ENCODE measurements at regions not wholly inside any gene's neighbourhood (a gene's known extent, or its start where the extent isn't known, plus 50 kb on each side); places are given as distances from the start of the nearest gene placed in this dataset.
"Not testable (repeated sequence)": the region's sequence is repeated elsewhere in the genome, so short reads cannot be mapped to it uniquely, and the experiment has no call there.

GRCh38 chr7:20466543-20467021 is 135.9 kb downstream of the ITGB8 start:
- no peak for DNase-seq

GRCh38 chr7:20470082-20470481 is 139.4 kb downstream of the ITGB8 start:
- DNase-seq, result no peak

- DNase-seq, result no peak
These were observed 140.0 kb downstream of the ITGB8 start for GRCh38 chr7:20470726-20471125.

DNA sequence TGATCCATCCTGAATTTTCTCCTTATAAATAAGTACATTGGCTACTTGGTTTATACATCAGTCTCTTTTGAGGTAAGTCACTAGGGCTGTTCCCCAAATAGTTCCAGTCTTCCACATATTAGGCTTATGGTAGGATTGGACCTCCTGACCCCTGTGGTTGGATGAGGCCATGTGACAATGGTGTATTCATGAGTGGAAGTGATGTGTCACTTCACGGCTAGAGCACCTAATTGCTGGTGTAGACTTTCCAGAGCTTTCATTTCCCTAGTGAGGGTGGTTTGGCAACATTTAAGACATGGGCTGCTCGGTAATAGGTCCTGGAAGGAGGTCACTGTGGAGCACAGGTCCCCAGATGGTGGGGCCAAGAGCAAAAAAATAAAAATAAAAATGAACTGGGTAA is 141.2 kb upstream of the ABCB5 start:
- DNase-seq, result no peak

DNA sequence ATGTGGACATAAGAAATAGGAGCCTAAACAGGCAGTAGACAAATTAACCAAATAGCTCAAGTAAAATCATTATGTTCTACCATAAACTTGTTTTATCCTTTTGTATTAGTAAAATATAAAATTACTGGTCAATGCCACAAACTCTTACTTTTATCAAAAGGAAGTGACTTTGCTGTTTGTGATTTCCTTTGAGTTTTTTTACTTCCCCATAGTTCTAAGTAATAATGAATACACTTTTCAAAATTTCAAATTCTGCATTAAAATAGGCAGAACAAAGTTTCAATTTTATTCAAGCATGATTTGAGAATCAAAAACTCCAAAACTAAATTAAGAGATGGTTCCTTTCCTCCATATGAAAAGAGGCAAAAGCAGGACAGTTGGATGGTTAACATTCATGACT is 139.7 kb upstream of the ABCB5 start:
- no peak for DNase-seq

- DNase-seq, result no peak
These were observed 138.4 kb upstream of the ABCB5 start for GRCh38 chr7:20477067-20477466.

- no peak for DNase-seq
These were observed 135.8 kb upstream of the ABCB5 start for GRCh38 chr7:20479706-20480105.

GRCh38 chr7:20482071-20482470 is 133.4 kb upstream of the ABCB5 start:
- peak; percentile 47 for DNase-seq

DNA sequence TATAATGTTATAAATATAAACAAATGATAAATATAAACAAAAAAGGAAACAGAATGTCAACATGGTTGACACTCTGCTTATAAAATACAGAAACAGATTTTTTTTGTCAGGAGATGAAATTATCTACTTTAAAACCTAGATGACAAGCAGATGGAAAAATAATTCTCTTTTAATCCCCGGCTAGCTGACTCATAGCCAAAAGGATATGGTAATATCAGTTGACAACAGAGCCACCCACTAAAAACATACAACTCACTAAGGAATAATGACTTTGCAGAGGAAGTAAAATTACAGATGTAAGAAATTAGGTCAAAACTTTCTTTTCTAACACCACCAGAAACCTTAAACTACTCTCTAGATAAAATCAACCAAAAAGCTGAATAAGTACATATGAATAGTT is 131.1 kb upstream of the ABCB5 start:
- no peak for DNase-seq

DNA sequence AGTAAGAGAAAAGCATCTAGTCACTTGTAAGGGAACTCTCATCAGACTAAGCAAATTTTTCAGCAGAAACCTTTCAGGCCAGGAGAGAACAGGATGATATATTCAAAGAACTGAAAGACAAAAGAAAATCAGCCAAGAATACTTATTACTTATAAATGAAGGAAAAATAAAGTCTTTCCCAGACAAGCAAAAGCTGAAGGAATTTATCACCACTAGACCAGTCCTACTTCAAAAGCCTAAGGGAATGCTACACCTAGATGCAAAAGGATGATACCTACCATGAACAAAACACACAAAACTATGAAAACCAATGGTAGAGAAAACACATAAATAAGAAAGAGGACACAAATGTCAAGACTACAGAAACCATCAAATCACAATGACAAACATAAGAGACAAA is 126.6 kb upstream of the ABCB5 start:
- DNase-seq, result no peak

DNA sequence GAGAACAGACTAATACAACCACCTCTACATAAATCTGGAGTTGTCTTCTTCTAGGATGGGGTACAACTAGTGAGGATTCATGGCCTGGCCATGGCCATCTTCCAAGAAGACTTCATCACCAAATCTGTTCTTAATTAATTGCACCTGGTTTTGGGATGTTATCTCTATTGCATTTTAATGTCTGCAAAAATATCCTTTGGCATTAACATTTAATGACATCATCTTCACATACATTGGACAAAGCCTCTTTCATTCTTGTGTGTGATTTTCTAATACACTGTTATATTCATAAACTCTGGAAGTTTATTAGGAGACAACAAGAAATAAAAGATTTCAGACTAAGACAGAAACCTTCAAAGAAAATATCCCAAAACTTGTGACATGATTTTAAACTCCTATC is 124.2 kb upstream of the ABCB5 start:
- no peak for DNase-seq

DNA sequence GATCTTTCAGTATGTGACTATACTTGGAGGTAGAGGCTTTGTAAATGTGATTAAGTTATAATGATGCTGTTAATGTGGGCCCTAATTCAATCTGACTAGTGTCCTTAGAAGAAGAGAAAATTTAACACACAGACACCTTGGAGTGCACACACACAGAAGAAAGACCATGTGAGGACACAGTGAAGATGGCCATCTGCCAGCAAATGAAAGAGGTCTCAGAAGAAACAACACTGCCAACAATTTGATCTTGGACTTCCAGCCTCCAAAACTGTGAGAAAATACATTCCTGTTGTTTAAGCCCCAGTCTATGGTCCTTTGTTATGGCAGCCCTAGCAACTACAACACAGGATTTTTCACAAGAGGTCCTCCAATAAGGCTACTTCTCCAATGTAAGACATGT is 120.9 kb upstream of the ABCB5 start:
- DNase-seq, result no peak

DNA sequence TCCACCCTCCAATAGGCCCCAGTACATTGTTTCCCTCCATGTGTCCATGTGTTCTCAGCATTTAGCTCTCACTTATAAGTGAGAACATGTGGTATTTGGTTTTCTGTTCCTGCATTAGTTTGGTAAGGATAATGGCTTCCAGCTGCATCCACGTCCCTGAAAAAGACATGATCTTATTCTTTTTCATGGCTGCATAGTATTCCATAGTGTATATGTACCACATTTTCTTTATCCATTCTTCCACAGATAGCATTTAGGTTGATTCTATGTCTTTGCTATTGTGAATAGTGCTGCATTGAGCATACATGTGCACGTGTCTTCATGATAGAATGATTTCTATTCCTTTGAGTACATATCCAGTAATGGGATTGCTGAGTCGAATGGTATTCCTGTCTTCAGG is 114.0 kb upstream of the ABCB5 start:
- DNase-seq, result not testable (repeated sequence)

DNA sequence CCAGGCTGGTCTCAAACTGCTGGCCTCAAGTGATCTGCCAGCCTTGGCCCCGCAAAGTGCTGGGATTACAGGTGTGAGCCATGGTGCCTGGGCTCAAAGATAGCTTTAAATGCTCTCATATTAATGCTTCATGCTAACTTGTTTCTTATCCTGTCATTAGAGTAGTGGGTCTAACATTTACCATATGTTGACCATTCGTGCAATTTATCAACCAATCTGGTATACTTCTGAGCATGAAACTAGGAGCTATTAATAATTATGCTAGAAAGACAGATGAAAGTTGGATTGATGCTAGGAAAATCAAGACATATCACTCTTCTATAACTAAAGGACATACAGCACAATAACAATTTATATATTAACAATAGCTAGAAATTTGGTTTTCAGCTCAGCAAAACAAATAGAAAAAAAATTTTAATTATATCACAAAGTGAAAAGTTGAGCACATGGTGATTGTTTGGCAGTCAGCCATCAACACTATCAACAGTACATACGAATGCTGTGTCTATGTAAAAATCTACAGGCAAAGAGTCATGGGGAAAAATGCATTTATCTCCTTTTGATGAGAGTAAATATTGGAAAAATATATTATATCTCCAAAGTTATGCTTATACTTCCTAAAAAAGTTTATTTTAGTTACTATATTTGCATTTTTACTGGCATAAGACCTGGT is 112.1 kb upstream of the ABCB5 start:
- no peak for DNase-seq

DNA sequence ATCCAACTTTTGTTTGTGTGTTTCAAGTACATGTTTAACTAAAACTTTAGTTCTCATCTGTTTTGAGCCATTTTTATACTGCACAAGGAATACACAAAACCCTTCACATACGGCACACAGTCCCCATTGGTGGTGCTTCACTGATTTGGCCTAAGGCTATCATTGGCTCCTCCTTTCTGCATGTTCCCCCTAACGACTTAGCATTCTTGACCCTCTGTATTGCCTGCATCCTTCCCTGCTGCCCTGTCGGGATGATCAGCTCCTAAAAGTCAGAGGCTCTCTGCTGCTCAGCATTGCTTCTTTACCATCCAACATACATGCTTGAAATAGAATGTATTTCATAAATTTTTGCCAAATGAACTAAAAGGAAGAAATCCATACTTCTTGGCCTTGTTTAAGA is 111.4 kb upstream of the ABCB5 start:
- DNase-seq, result no peak

- no peak for DNase-seq
These were observed 109.3 kb upstream of the ABCB5 start for GRCh38 chr7:20506175-20506574.

DNA sequence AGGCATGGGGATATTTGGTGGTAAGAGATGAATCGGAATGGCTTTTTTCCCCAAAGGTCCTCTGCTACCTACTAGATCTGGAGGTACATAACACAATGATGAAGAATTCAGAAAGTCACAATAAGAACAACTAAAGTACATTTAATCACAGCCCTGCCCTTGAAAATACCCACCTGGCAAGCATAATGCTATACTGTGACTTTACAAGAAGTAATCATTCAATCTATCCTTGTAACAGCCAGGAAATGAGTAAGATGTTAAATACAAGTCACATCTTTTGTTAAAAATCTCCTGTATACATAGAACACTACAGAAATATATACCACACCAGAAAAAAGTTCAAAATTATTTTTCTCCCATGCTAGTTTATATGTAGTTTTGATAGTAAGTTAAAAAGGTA is 108.3 kb upstream of the ABCB5 start:
- no peak for DNase-seq

- DNase-seq, result no peak
These were observed 107.4 kb upstream of the ABCB5 start for GRCh38 chr7:20508109-20508508.

- DNase-seq, result no peak
These were observed 105.4 kb upstream of the ABCB5 start for GRCh38 chr7:20509892-20510572.

- DNase-seq, result no peak
These were observed 104.9 kb upstream of the ABCB5 start for GRCh38 chr7:20510573-20510900.

DNA sequence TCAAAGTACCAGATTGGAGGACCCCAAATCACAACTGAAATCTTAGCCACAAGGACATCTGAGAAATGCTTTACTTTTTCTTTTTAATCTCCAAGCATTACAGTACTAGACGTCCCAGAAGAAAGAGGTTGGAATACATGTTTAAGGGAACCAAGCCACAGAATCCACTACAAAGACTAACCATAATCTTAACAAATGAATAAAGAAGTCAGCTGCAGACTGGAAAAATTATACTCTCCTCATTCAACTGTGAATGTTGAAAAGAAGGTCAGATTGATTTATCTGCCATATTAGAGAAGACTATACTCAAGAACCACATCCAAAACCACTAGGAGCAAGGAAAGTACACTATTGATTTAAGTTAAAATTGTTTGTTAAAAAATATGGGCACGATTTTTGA is 102.1 kb upstream of the ABCB5 start:
- no peak for DNase-seq

DNA sequence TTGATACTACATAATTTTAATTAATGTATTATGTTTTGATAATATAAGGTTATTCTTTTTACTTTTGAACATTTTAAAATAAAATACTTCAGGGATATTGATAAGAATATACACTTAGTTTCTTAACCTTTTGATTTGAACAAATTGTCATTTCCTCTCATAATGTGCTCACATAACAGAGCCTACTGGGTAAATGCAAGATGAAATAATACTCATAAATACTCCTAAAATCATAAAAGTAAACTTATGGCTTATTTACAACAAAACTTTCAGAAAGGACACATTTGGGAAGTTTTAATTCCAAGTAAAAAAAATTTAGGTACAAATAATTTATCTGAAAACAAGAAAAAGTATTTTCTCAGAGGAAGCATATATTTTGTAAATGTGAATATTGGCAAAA is 101.6 kb upstream of the ABCB5 start:
- DNase-seq, result no peak

- peak; percentile 91 for DNase-seq
These were observed 101.1 kb upstream of the ABCB5 start for GRCh38 chr7:20514364-20514763.

GRCh38 chr7:20519645-20520044 is 95.8 kb upstream of the ABCB5 start:
- no peak for DNase-seq

Data from tongue (tissue), 1 donor.